GM19025 (cell line): ENCODE measurements at regions not wholly inside any gene's neighbourhood (a gene's known extent, or its start where the extent isn't known, plus 50 kb on each side); places are given as distances from the start of the nearest gene placed in this dataset.
A peak's percentile ranks its signal among the peaks of the same experiment; 100 is the strongest.

ENCODE experiments used
- ATAC-seq: cut with Tn5 transposase; IDR thresholded peaks from one replicate; pipeline ENCODE4 v1.9.1; 2021; ENCODE audit warnings: mild to moderate bottlenecking, low read depth, moderate library complexity; ENCODE audit not compliant: unreplicated experiment

DNA sequence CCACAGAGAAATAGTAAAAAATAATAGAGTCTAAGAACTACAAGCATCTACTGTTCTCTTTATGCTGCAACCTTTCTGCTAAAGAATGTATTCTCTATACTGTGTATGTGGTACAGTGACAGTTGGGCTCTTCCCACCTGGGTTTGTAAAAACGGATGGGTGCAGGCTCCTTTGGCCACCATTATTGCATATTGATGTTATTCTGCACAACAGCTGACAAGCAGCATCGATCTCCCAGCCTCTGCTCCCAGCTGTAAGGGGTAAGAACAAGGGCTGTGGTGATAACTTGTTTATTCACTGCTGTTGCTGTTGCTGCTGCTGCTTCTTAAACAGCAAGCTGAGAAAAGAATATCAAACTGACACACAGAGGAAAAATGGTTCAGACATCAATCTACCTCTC is 56.1 kb downstream of the KCNRG start:
- ATAC-seq, result no peak

DNA sequence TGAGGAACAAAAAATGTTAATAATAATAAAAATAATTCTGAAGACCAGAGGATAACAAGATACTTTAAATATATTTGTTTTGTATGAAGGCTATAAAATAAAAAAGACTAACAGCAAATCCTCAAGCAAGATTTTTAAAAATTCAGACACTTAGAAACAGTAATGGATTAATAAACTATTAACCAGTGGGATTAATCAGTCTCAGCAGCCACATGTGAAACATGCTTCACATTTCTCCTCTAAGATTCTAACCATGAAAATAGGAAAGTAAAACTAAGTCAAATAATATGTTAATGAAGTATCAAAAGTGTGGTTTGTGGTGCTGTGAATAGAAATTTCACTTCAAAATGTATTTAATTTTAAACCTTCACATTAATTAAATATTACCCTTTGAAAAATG is 57.4 kb downstream of the KCNRG start:
- no peak for ATAC-seq

DNA sequence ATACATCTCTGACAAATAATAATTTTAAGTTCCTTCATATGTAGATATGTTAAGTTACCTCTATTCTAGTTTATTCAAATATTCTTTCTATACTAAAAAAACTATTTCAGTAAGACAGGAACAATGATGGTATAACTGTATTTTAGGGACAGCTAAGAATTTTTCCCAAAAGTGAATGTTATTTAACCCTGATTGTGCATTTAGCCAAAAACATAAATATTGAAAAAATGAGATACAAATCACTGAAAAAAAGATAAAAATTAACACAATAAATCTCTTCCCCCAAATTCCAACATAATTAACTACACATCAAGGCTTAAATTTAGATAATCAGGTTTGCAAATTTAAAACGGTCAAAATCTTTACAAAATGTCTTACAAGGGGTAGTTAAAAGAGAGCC is 58.1 kb downstream of the KCNRG start:
- ATAC-seq, result no peak

DNA sequence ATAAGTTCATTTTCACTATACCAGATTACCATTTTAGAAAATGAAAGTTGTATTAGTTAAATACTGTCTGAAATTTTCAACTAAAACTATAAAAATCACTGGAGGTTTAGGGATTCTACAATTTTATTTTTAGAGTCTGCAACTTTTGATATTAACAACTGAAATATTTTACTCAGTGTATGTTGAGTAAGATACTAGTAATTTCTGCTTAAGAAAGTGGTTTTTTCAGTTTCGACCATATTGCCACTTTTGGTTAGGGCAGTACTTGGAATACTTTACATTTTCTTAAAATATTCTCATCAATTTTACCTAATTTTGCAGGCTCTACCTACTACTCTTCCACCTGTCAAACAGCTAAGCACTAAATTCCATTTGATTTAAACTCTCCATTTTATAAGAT is 59.6 kb downstream of the KCNRG start:
- ATAC-seq, result no peak

DNA sequence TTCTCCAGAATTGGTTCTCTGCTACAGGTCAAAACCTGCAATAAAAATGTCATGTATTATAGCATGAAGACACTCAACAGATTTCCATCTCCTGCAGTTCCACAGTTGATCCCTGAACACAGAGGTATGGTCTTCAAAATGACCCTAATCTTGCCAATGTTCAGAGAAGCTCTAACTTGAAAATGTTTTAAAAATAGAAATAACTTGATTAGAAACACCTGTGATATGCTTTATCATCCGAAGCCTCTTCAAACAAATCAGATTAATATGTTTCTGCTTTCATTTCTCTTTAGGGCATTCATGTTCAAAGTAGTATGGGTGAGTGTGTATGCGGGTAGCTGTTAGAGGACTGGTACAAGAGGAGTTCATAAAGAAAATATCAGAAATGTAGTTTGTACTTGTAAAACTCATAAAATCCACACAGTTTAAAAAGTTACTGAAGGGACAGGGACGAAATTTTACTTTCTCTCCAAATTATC is 60.4 kb downstream of the KCNRG start:
- no peak for ATAC-seq

DNA sequence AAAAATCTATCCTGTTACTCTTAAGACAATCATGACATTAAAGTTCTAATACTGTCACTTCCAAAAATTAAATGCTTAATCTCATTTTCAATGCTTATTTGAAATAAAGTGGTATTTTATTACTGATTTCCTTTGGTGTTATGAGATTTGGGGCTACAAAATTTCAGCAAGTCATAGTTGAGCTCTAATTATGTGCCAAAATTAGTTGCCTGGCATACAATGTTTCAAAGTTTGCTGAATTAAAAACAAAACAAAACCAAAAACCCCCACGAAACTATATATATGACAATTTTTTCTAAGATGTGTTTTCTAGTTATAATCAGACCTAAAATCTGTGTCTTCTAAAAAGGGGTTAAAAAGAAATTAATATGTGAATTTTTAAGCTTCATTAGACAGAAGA is 62.2 kb downstream of the KCNRG start:
- ATAC-seq, result no peak

DNA sequence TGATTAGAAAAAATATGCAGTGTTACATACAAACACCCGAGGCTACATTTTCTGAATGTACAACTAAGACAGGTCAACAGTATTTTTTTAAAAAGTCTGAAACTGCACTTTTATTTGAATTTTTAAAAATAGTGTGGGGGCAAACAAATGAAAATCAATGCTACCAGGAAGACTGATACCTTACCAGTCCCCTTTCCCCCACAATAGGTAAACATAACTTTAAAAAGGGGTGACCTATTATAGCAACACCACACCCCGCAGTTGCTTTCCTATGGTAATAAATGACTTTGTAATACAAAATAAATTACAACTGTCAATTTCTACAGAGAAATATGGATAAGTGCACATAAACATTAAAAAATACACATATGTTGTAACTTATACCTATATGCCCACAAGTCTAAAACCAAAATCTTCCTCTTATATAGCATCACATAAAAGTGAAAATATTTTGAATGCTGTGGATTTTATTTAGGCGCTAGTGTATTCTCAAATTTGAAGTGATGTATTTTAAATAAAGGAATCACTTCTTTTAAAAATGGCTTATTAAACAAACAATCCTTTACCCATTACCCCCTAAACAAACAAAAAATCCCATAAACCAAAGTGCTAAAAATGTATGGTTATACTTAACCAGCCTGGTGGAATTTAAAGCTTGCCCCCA is 63.1 kb downstream of the KCNRG start:
- no peak for ATAC-seq

DNA sequence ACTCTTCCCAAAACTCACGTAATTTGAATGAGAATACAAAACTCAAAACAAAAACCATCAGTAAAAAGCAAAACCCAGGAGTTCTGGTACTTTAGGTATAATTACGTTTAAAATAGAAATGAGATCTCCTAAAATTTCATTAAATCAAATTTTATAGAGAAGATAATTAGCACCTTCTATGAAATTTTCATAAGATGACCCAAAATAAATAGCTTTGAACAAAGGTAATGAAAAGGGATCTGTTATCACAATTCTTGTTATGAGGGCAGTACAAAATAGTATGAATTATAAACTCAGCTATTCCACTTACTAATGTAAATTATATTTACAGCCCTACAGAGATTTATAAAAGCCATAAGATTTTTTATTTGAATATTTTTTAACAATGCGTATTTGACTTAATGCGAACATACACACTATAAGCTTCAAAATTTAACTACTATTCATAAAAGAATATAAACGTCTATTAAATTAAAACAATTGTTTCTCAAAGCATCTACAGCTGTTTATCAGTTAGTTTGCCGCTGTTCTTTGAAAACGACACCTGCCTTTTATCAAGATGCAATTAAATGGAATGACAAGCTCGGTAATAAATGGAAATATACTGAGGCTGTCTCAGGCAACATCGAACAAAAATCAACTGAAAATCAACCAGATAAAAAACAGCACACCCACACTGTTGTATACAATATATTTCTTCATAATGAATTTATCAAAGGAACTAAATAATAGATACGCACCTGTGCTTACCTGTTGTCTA is 63.8 kb downstream of the KCNRG start:
- ATAC-seq, result no peak

DNA sequence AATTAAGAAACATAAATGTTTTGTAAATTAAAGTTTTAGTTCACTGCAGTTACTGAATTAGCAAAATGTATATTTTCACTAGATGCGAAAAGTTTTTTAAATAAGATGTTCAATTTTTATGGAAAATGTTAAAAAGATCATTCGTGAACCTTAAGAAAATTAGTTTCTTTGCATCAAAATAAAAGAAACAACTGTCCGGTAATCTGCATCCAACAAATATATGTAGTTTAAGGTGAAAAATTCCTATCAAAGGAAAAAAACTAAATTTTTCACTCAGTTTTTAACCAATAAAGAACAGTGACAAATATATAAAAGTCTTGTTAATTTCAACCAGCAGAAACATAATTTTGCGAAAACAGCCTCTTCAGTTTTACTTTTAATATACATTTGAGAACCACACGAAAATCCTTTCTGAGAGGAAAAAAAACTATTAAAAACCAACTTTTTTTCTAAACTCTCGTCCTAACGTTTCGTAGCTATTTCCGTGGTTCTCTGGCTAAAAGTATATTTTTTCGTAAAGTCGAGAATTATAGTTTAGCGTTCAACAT is 64.5 kb downstream of the KCNRG start:
- ATAC-seq, result no peak

DNA sequence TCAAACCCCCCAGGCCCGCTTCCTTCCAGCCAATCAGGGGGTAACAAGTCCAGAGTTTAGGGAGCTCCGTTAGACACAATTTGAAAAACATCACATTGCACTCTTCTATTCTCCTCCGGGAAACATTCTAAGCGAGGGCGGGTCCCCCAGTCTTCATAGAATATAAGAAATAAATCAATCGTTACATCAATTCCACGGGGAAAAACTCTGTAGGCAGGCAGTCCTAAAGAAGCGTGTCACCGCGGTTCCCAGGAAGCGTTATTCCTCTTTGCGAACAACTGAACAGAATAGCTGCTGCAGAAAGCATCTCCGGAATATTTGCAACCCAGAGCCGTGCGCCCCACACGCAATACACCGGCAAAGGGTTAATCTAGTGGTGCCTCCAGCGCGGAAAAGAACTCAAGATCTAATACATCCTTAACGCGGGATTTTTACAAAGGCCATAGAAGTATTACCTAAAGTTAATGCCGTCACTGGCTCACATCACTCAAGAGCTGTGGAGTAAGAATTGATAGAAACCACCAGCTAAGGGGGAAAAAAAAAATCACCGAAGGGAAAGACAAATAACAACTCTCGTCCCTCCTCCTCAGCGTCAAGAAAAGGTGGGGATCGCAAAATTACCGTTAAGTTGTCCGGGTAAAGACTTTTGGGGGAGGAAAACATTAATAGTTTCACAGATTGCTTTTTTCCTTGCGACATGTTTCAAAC is 65.1 kb downstream of the KCNRG start:
- no peak for ATAC-seq

DNA sequence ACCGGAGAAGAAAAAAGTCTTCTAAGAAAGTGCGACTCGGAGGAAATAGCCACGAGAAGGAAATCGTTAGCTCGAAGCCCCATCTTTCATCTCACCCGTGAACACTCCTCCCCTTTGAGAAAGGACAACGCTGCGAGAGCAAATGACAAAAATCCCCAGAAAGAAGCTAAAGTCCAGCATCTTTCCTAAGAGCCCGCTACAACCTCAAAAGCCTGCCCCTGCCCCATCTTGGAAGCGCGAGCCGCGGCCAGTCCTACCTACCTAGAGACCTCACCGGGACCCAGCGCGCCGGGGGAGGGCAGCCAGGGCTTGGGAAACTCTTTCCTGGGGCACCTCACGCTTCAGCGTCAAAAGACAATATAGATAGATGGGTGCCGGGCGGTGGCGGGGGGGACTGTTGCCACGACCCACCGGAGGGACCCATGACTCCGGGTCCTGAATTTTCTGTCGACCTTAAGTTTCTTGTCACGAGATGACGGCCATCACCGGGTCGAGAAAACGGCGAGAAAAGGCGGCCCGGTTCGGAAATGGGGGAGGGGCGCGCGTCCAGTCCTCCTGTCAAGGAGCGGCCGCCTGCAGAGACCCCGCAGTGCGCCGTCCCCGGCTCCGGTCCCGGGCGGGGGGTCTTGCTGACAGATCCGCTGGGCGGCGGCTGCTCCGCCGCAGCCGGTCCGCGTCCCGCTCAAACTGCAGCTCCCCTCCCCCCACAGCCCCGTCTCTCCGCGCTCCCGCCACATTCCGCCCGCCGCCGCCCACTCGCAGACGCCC is 65.9 kb downstream of the KCNRG start:
- ATAC-seq, result no peak

DNA sequence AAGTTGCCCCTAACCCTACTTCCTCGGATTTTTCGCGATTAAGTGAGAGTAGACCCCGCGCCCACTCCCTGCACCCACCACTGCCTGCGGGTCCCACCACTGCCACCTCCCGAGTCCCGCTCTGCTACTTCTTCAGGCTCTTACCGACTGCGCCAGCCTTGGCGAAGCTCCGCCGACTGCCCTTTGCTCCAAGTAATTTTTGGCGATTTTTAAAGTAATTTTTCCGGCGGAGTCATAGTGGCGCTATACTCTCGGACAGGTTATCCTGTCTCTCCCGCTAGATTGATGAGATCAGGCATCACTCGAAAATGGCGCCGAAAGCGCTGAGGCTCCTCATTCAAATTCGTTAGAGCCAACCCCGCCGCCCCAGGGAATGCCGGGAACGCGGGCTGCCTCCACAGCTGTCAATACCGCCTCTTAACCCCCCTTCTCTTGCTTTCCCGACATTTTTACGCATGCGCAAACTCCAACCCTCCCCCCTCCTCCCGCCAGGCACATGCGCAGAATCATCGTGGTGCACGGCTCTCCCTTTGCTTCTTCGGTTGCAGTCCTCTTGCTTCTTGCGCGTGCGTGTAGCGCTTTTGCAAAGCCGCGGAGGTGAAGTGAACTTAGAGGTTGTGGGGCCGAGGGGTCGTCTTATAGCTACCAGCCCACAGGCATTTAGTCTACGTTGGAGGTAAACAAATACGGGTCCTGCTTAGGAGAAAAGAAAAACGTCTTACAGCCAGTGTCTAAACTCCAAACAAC is 66.6 kb downstream of the KCNRG start:
- peak; percentile 50 for ATAC-seq

DNA sequence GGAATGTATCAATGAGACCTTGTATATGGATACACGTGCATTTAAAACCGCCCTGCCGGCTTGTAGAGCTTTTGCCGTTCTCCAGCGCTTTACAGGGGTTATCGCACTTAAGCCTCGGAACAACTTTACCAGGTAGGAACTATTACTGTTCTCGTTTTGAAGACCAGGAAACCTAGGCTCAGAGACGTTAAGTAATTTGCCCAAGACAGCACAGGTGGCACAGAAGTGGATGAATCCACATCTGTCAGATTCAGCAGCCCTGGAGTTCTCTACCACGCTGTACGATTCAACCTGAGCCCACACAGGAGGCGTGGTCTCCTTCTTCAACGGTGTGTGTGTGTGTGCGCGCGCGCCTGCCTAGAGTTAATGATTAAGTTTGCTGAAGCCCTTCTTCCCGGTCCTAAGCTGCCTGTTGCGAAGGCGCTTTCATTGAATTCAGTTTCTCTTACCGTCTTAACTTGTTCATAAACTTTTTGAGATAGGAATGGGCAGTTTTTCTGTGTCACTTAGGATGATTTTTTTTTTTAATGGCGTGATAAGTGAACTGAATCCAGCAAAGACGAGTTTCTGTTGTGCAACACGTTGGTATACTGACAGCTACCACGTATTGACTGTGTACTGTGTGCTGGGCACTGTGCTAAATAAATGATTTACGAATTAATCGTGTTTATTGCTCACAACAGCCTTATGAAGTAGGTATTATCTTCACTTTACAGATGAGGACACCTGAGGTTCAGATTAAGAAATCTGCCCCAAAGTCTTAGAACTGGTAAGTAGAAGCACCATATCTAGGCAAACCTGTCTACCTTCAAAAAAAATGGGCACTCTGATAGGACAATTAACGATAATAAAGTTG is 67.4 kb downstream of the KCNRG start:
- ATAC-seq, result peak; percentile 75

DNA sequence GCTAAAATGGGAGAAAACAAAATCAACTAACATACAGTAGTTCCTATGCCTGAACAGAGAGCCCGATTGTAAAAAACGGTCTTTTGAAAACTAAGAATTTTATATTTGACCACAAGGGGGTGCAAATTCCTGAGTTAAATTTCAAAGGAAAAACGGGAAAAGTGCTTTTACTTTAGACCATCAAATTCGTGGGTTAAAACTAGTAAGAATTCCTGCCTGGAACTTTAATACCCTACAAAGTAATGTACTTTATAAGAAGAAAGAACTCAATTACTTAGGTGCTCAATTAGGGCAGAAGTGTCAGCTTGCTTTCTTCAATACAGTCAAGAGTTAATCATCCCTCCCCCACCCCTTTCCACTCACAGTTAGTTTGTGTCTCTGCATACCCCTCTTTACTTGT is 69.8 kb downstream of the KCNRG start:
- no peak for ATAC-seq

DNA sequence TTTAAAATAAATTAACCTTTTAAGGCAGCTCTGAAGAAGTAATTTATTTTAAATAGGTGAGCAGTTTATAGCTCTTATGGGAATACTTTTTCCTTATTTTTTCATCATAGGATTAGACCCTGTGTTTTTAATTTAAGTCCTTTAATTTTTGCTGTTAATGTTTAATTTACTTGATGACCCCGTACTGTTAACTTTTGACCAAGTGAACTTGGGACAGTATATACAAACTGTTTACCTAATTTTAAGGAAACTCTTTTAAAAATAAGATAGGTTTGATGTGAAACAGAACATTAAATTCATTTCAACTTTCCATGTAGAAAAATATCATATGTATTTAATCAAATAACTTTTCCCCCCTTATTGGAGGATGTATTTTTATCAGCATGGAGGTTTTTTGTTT is 74.4 kb downstream of the KCNRG start:
- ATAC-seq, result no peak

DNA sequence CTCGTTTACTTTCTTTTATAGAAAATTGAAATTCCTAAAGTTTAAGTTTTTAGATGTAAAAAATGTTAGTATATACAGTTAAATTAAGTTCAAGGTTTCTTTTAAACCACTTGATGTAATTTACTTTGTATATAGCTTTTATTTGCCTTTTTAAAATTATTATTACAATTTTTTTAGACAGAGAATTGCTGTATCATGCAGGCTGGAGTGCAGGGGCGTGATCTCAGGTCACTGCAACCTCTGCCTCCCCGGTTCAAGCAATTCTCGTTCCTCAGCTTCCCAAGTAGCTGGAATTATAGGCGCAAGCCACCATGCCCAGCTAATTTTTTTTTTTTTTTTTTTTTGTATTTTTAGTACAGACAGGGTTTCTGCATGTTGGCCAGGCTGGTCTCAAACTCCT is 75.0 kb downstream of the KCNRG start:
- no peak for ATAC-seq

DNA sequence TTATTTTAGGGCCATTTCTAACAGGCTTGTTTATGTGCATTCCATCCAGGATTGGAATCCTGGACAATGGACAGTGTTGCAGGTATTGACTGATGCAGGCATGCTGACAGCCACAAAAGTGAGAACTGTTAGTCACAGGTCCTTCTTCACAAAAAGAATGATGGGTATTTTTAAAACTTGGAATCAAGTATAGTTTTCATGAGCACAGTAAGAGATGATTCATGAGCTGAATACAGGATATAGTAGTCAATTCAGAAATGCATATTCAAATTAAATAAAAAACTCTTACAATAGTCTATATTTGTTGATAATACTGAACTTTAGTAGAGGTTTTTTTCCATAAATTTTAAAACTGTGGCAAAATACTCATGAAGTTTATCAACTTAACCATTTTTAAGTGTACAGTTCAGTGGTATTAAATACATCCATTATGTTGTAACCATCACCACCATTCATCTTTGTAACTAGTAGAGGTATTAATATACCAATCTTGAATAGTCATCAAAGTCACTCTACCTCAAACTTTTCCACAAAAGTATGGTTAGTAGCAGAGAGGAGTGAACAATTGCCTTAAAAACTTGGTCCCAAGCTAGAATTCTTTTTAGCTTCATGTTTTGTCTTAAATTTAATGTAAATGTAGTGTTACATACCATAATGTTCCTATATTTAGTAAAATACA is 79.5 kb downstream of the KCNRG start:
- ATAC-seq, result no peak

DNA sequence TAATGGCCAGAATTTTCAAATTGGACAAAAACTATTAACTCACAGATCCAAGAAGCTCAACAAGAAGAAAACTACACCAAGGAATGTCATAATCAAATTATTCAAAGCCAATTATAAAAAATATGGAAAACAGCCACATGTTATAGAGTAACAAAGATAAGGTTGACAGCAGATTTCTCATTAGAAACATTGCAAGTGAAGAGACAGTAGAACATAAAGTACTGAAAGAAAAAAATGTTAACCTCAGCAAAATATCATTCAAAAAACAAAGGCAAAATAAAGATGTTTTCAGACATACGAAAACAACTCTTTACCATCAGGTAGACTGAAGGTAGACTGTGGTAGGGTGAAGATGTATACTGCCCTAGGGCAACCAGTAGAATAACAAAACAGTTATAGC is 83.4 kb downstream of the KCNRG start:
- ATAC-seq, result no peak
